ENCODE measurements at regions not wholly inside any gene's neighbourhood (a gene's known extent, or its start where the extent isn't known, plus 50 kb on each side); places are given as distances from the start of the nearest gene placed in this dataset.

- Mint-ChIP-seq H3K36me3 (ENCODE audit: low read depth) (no peaks in the 10 kb centered on the region), H3K9me3 (no peaks in the 10 kb centered on the region), H3K27ac (no peak overlapping the region), H3K4me3 (no peak overlapping the region), H3K27me3 (no peaks in the 10 kb centered on the region), H3K4me1 (no peaks in the 10 kb centered on the region)
- POLR2A ChIA-PET = no interaction called here
- intact Hi-C loops (cut with micrococcal nuclease) = no loop called here
- ATAC-seq (ENCODE audit: low read depth) = no peak
- no peak for TF ChIP-seq CTCF (IDR thresholded peaks at IDR 0.05)
- no peak for DNase-seq
- CTCF ChIA-PET = no interaction called here
Observed at GRCh38 chr6:21357262-21357661, 236.3 kb upstream of the SOX4 start.

GRCh38 chr6:21359926-21360325, 233.6 kb upstream of the SOX4 start:
- CTCF ChIA-PET = no interaction called here
- H3K27me3 Mint-ChIP-seq = no peaks in the 10 kb centered on the region
- ATAC-seq (ENCODE audit: low read depth) (no peak), DNase-seq (no peak)
- no peak for TF ChIP-seq CTCF (IDR thresholded peaks at IDR 0.05)
- H3K36me3 Mint-ChIP-seq (ENCODE audit: low read depth) = no peaks in the 10 kb centered on the region
- no peak overlapping the region for H3K4me3 Mint-ChIP-seq
- intact Hi-C loops (cut with micrococcal nuclease) = no loop called here
- no peaks in the 10 kb centered on the region for H3K9me3 Mint-ChIP-seq
- H3K27ac Mint-ChIP-seq = no peak overlapping the region
- POLR2A ChIA-PET = no interaction called here
- no peaks in the 10 kb centered on the region for H3K4me1 Mint-ChIP-seq

GRCh38 chr6:21360336-21360735, 233.2 kb upstream of the SOX4 start:
- POLR2A ChIA-PET = no interaction called here
- intact Hi-C loops (cut with micrococcal nuclease) = no loop called here
- DNase-seq (no peak), ATAC-seq (ENCODE audit: low read depth) (no peak)
- no peak for TF ChIP-seq CTCF (IDR thresholded peaks at IDR 0.05)
- no peaks in the 10 kb centered on the region for H3K36me3 Mint-ChIP-seq (ENCODE audit: low read depth)
- H3K9me3 Mint-ChIP-seq = no peaks in the 10 kb centered on the region
- no peak overlapping the region for H3K27ac Mint-ChIP-seq
- CTCF ChIA-PET = no interaction called here
- no peak overlapping the region for H3K4me3 Mint-ChIP-seq
- H3K4me1 Mint-ChIP-seq = no peaks in the 10 kb centered on the region
- no peaks in the 10 kb centered on the region for H3K27me3 Mint-ChIP-seq

GRCh38 chr6:21367148-21367547, 226.4 kb upstream of the SOX4 start:
- ATAC-seq (ENCODE audit: low read depth) (no peak), DNase-seq (no peak)
- ChIA-PET CTCF (no interaction called here), POLR2A (no interaction called here)
- no peaks in the 10 kb centered on the region for H3K4me1 Mint-ChIP-seq
- no peak for TF ChIP-seq CTCF (IDR thresholded peaks at IDR 0.05)
- no peaks in the 10 kb centered on the region for H3K9me3 Mint-ChIP-seq
- intact Hi-C loops (cut with micrococcal nuclease) = no loop called here
- H3K27ac Mint-ChIP-seq = no peak overlapping the region
- no peak overlapping the region for H3K4me3 Mint-ChIP-seq
- H3K36me3 Mint-ChIP-seq (ENCODE audit: low read depth) = no peaks in the 10 kb centered on the region
- H3K27me3 Mint-ChIP-seq = no peaks in the 10 kb centered on the region

GRCh38 chr6:21367649-21368154, 225.8 kb upstream of the SOX4 start:
- intact Hi-C loops (cut with micrococcal nuclease) = no loop called here
- CTCF ChIA-PET = no interaction called here
- no peak for DNase-seq
- ATAC-seq (ENCODE audit: low read depth) = no peak
- no peaks in the 10 kb centered on the region for H3K9me3 Mint-ChIP-seq
- no peak for TF ChIP-seq CTCF (IDR thresholded peaks at IDR 0.05)
- no peaks in the 10 kb centered on the region for H3K27me3 Mint-ChIP-seq
- POLR2A ChIA-PET = no interaction called here
- no peak overlapping the region for H3K4me3 Mint-ChIP-seq
- no peak overlapping the region for H3K27ac Mint-ChIP-seq
- no peaks in the 10 kb centered on the region for H3K4me1 Mint-ChIP-seq
- H3K36me3 Mint-ChIP-seq (ENCODE audit: low read depth) = no peaks in the 10 kb centered on the region
